Spleen (tissue), 3 donors: ENCODE measurements at regions not wholly inside any gene's neighbourhood (a gene's known extent, or its start where the extent isn't known, plus 50 kb on each side); places are given as distances from the start of the nearest gene placed in this dataset.

Experiments
- POLR2A ChIP-seq, 3 donors: fragments of 450-650 bp; IDR thresholded peaks; one replicate each; pipeline ENCODE4 v1.5.1; 2017; ENCODE audit warnings: antibody characterized with exemption in 3 of 3, mild to moderate bottlenecking in 1 of 3
- POLR2AphosphoS5 ChIP-seq, 3 donors: sonication (generic); formaldehyde crosslinking; IDR thresholded peaks; one replicate each; pipeline ENCODE4 v1.5.1; 2017; ENCODE audit warnings: antibody characterized with exemption in 3 of 3

DNA sequence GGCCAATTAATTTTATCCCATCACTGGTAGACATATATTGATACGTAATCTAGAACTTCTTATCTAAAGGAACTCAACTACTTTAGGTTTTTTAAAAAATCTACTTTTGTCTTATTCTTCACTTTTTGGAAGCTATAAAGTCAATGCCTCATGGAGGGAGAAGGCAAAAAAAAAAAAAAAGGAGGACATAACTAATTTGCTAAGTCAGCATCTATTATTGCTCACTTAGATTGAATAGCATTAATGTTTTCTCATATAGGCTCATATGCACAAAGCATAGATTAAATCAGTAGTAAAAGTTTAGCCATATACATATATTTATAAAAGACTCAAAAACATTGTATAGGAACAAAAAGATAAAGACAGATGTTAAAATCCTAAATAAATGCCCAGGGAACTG, 179.3 kb upstream of the DGKB start:
- TF ChIP-seq POLR2AphosphoS5 (IDR thresholded peaks at IDR 0.05) (no peak), POLR2A (IDR thresholded peaks at IDR 0.05) (no peak)
